Progenitor cell of endocrine pancreas (in vitro differentiated cells): ENCODE measurements at regions not wholly inside any gene's neighbourhood (a gene's known extent, or its start where the extent isn't known, plus 50 kb on each side); places are given as distances from the start of the nearest gene placed in this dataset.
A peak's percentile ranks its signal among the peaks of the same experiment; 100 is the strongest.
"Not testable (repeated sequence)": the region's sequence is repeated elsewhere in the genome, so short reads cannot be mapped to it uniquely, and the experiment has no call there.

Experiments
- DNase-seq: peaks from one replicate; pipeline ENCODE4 v3.0.0; 2021; ENCODE audit warnings: low spot score; ENCODE audit not compliant: unreplicated experiment
- H3K27ac Mint-ChIP-seq: 2 replicates; pipeline ENCODE4 v1.8.0; 2021; ENCODE audit warnings: mild to moderate bottlenecking, moderate library complexity, mixed read lengths
- H3K27me3 Mint-ChIP-seq: 2 replicates; pipeline ENCODE4 v1.8.0; 2021; ENCODE audit warnings: mixed read lengths
- H3K36me3 Mint-ChIP-seq: 2 replicates; pipeline ENCODE4 v1.8.0; 2022; ENCODE audit warnings: mixed read lengths; ENCODE audit not compliant: insufficient read depth
- H3K4me1 Mint-ChIP-seq: 2 replicates; pipeline ENCODE4 v1.8.0; 2021; ENCODE audit warnings: low read depth, mixed read lengths
- H3K4me3 Mint-ChIP-seq: 2 replicates; pipeline ENCODE4 v1.8.0; 2021; ENCODE audit warnings: low read depth, mild to moderate bottlenecking, moderate library complexity, mixed read lengths
- H3K9me3 Mint-ChIP-seq: 2 replicates; pipeline ENCODE4 v1.8.0; 2021; ENCODE audit warnings: low read depth, mixed read lengths
- TF ChIP-seq, protein P1 (sequence below): fragments of 200-600 bp; sonication (generic); IDR thresholded peaks from one replicate; pipeline ENCODE4 v1.5.0; 2021; ENCODE audit warnings: antibody characterized with exemption, mild to moderate bottlenecking; ENCODE audit not compliant: unreplicated experiment

- Mint-ChIP-seq H3K4me3 (no peak overlapping the region), H3K27me3 (no peaks in the 10 kb centered on the region), H3K9me3 (peaks cover 11% of the 10 kb centered on the region), H3K27ac (no peak overlapping the region), H3K4me1 (no peaks in the 10 kb centered on the region), H3K36me3 (no peaks in the 10 kb centered on the region)
- TF ChIP-seq, protein P1, sequence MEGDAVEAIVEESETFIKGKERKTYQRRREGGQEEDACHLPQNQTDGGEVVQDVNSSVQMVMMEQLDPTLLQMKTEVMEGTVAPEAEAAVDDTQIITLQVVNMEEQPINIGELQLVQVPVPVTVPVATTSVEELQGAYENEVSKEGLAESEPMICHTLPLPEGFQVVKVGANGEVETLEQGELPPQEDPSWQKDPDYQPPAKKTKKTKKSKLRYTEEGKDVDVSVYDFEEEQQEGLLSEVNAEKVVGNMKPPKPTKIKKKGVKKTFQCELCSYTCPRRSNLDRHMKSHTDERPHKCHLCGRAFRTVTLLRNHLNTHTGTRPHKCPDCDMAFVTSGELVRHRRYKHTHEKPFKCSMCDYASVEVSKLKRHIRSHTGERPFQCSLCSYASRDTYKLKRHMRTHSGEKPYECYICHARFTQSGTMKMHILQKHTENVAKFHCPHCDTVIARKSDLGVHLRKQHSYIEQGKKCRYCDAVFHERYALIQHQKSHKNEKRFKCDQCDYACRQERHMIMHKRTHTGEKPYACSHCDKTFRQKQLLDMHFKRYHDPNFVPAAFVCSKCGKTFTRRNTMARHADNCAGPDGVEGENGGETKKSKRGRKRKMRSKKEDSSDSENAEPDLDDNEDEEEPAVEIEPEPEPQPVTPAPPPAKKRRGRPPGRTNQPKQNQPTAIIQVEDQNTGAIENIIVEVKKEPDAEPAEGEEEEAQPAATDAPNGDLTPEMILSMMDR, result no peak
- DNase-seq, result no peak
Measured at GRCh38 chr5:8831251-8831650, 714.6 kb downstream of the SEMA5A start.

DNA sequence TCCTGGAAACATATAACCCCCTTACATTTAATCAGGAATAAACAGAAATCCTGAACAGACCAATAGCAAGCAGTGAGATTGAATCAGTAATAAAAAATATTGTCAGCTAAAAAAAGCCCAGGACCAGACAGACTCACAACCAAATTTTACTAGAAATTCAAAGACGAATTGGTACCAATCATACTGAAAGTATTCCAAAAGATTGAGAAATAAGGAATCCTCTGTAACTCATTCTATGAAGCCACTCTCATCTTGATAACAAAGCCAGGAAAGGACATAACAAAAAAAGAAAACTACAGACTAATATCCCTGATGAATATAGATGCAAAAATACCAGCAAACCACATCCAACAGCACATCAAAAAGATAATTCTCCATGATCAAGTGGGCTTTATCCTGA lies 714.0 kb downstream of the SEMA5A start:
- Mint-ChIP-seq H3K27me3 (no peaks in the 10 kb centered on the region), H3K4me1 (no peaks in the 10 kb centered on the region), H3K9me3 (peaks cover 11% of the 10 kb centered on the region), H3K27ac (no peak overlapping the region), H3K36me3 (no peaks in the 10 kb centered on the region), H3K4me3 (no peak overlapping the region)
- no peak for DNase-seq
- TF ChIP-seq, protein P1, result no peak

GRCh38 chr5:8839361-8840055 lies 706.4 kb downstream of the SEMA5A start:
- Mint-ChIP-seq H3K9me3 (peaks cover 6% of the 10 kb centered on the region), H3K27ac (peak overlapping the region; percentile 59), H3K4me3 (no peak overlapping the region), H3K36me3 (no peaks in the 10 kb centered on the region), H3K4me1 (no peaks in the 10 kb centered on the region), H3K27me3 (peaks cover 10% of the 10 kb centered on the region)
- TF ChIP-seq, protein P1, result no peak
- no peak for DNase-seq

- no peaks in the 10 kb centered on the region for H3K36me3 Mint-ChIP-seq
- TF ChIP-seq, protein P1, result peak; percentile 49
- H3K27me3 Mint-ChIP-seq, result peaks cover 10% of the 10 kb centered on the region
- H3K4me1 Mint-ChIP-seq, result no peaks in the 10 kb centered on the region
- DNase-seq, result no peak
- no peak overlapping the region for H3K4me3 Mint-ChIP-seq
- H3K9me3 Mint-ChIP-seq, result peaks cover 6% of the 10 kb centered on the region
- H3K27ac Mint-ChIP-seq, result no peak overlapping the region
Measured at GRCh38 chr5:8840237-8840636, 705.6 kb downstream of the SEMA5A start.

- not testable (repeated sequence) for H3K27ac Mint-ChIP-seq, H3K36me3 Mint-ChIP-seq, H3K4me3 Mint-ChIP-seq, H3K9me3 Mint-ChIP-seq, H3K4me1 Mint-ChIP-seq, DNase-seq
- H3K27me3 Mint-ChIP-seq, result peaks cover 10% of the 10 kb centered on the region
Measured at GRCh38 chr5:8840746-8841145, 705.1 kb downstream of the SEMA5A start.

- H3K4me1 Mint-ChIP-seq, result no peaks in the 10 kb centered on the region
- peaks cover 6% of the 10 kb centered on the region for H3K9me3 Mint-ChIP-seq
- H3K27ac Mint-ChIP-seq, result no peak overlapping the region
- no peaks in the 10 kb centered on the region for H3K36me3 Mint-ChIP-seq
- no peak overlapping the region for H3K4me3 Mint-ChIP-seq
- H3K27me3 Mint-ChIP-seq, result peaks cover 10% of the 10 kb centered on the region
- DNase-seq, result no peak
- TF ChIP-seq, protein P1, result peak; percentile 21
Measured at GRCh38 chr5:8842971-8843551, 702.8 kb downstream of the SEMA5A start.
